ENCODE measurements at regions not wholly inside any gene's neighbourhood (a gene's known extent, or its start where the extent isn't known, plus 50 kb on each side); places are given as distances from the start of the nearest gene placed in this dataset.

- no peak for TF ChIP-seq CTCF (IDR thresholded peaks at IDR 0.05; ENCODE audit: unreplicated experiment)
- Mint-ChIP-seq H3K27ac (no peak overlapping the region), H3K4me3 (ENCODE audit: low read depth) (no peak overlapping the region), H3K9me3 (ENCODE audit: low read depth) (no peaks in the 10 kb centered on the region), H3K36me3 (ENCODE audit: insufficient read depth) (no peaks in the 10 kb centered on the region), H3K4me1 (ENCODE audit: low read depth) (no peaks in the 10 kb centered on the region), H3K27me3 (peaks cover 34% of the 10 kb centered on the region)
- no peak for DNase-seq (ENCODE audit: low spot score, unreplicated experiment)
Measured at GRCh38 chr16:73286346-73287267, 238.7 kb upstream of the ZFHX3 start.

- no peaks in the 10 kb centered on the region for H3K4me1 Mint-ChIP-seq (ENCODE audit: low read depth)
Measured at GRCh38 chr16:73285436-73286201, 237.7 kb upstream of the ZFHX3 start.

GRCh38 chr16:73280388-73280787 is 232.5 kb upstream of the ZFHX3 start:
- Mint-ChIP-seq H3K4me1 (ENCODE audit: low read depth) (no peaks in the 10 kb centered on the region), H3K4me3 (ENCODE audit: low read depth) (no peak overlapping the region), H3K27ac (no peak overlapping the region), H3K36me3 (ENCODE audit: insufficient read depth) (no peaks in the 10 kb centered on the region), H3K9me3 (ENCODE audit: low read depth) (peaks cover 6% of the 10 kb centered on the region), H3K27me3 (peaks cover 8% of the 10 kb centered on the region)
- TF ChIP-seq CTCF (IDR thresholded peaks at IDR 0.05; ENCODE audit: unreplicated experiment) = no peak
- DNase-seq (ENCODE audit: low spot score, unreplicated experiment) = no peak

More at GRCh38 chr16:73285436-73286201, 237.7 kb upstream of the ZFHX3 start:
- H3K27me3 Mint-ChIP-seq = peaks cover 25% of the 10 kb centered on the region
- no peak overlapping the region for H3K4me3 Mint-ChIP-seq (ENCODE audit: low read depth)
- no peaks in the 10 kb centered on the region for H3K36me3 Mint-ChIP-seq (ENCODE audit: insufficient read depth)
- no peak for DNase-seq (ENCODE audit: low spot score, unreplicated experiment)
- no peaks in the 10 kb centered on the region for H3K9me3 Mint-ChIP-seq (ENCODE audit: low read depth)
- H3K27ac Mint-ChIP-seq = no peak overlapping the region
- no peak for TF ChIP-seq CTCF (IDR thresholded peaks at IDR 0.05; ENCODE audit: unreplicated experiment)

GRCh38 chr16:73279451-73279850 is 231.5 kb upstream of the ZFHX3 start:
- Mint-ChIP-seq H3K4me3 (ENCODE audit: low read depth) (no peak overlapping the region), H3K36me3 (ENCODE audit: insufficient read depth) (no peaks in the 10 kb centered on the region), H3K9me3 (ENCODE audit: low read depth) (peaks cover 6% of the 10 kb centered on the region), H3K27ac (no peak overlapping the region), H3K27me3 (peaks cover 13% of the 10 kb centered on the region), H3K4me1 (ENCODE audit: low read depth) (no peaks in the 10 kb centered on the region)
- no peak for DNase-seq (ENCODE audit: low spot score, unreplicated experiment)
- TF ChIP-seq CTCF (IDR thresholded peaks at IDR 0.05; ENCODE audit: unreplicated experiment) = no peak

GRCh38 chr16:73277071-73277470 is 229.1 kb upstream of the ZFHX3 start:
- Mint-ChIP-seq H3K36me3 (ENCODE audit: insufficient read depth) (no peaks in the 10 kb centered on the region), H3K27me3 (peaks cover 16% of the 10 kb centered on the region), H3K4me1 (ENCODE audit: low read depth) (no peaks in the 10 kb centered on the region), H3K27ac (no peak overlapping the region), H3K4me3 (ENCODE audit: low read depth) (no peak overlapping the region), H3K9me3 (ENCODE audit: low read depth) (peaks cover 6% of the 10 kb centered on the region)
- DNase-seq (ENCODE audit: low spot score, unreplicated experiment) = no peak
- TF ChIP-seq CTCF (IDR thresholded peaks at IDR 0.05; ENCODE audit: unreplicated experiment) = no peak
